ENCODE measurements at regions not wholly inside any gene's neighbourhood (a gene's known extent, or its start where the extent isn't known, plus 50 kb on each side); places are given as distances from the start of the nearest gene placed in this dataset.

GRCh38 chr18:73647391-73647790, 500.2 kb downstream of the FBXO15 start:
- Histone ChIP-seq H4K20me1 (ENCODE audit: insufficient read depth, low read length) (no peaks in the 10 kb centered on the region), H3K27me3 (ENCODE audit: insufficient read depth, low read length) (no peaks in the 10 kb centered on the region), H3K4me2 (ENCODE audit: insufficient read depth, low read length) (no peak overlapping the region), H3K9me3 (ENCODE audit: low read depth, low read length) (no peaks in the 10 kb centered on the region), H2AFZ (ENCODE audit: low read length) (no peak overlapping the region), H3K27ac (ENCODE audit: low read depth, low read length) (no peak overlapping the region), H3K79me2 (ENCODE audit: insufficient read depth, low read length) (no peaks in the 10 kb centered on the region), H3K4me1 (ENCODE audit: insufficient read depth, low read length) (peaks cover 12% of the 10 kb centered on the region), H3K36me3 (ENCODE audit: insufficient read depth, low read length) (no peaks in the 10 kb centered on the region), H3K4me3 (ENCODE audit: insufficient read depth, low read length) (no peak overlapping the region)
- DNase-seq (ENCODE audit: insufficient read length, low spot score, missing footprints): peak; percentile 47
- TF ChIP-seq, protein P1, sequence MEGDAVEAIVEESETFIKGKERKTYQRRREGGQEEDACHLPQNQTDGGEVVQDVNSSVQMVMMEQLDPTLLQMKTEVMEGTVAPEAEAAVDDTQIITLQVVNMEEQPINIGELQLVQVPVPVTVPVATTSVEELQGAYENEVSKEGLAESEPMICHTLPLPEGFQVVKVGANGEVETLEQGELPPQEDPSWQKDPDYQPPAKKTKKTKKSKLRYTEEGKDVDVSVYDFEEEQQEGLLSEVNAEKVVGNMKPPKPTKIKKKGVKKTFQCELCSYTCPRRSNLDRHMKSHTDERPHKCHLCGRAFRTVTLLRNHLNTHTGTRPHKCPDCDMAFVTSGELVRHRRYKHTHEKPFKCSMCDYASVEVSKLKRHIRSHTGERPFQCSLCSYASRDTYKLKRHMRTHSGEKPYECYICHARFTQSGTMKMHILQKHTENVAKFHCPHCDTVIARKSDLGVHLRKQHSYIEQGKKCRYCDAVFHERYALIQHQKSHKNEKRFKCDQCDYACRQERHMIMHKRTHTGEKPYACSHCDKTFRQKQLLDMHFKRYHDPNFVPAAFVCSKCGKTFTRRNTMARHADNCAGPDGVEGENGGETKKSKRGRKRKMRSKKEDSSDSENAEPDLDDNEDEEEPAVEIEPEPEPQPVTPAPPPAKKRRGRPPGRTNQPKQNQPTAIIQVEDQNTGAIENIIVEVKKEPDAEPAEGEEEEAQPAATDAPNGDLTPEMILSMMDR (IDR thresholded peaks at IDR 0.05; ENCODE audit: extremely low read depth, low read depth, low read length): no peak

- H3K27ac ChIP-seq (ENCODE audit: low read depth, low read length): no peak overlapping the region
- no peak overlapping the region for H3K4me2 ChIP-seq (ENCODE audit: insufficient read depth, low read length)
- H3K4me3 ChIP-seq (ENCODE audit: insufficient read depth, low read length): no peak overlapping the region
These were observed 500.9 kb downstream of the FBXO15 start for GRCh38 chr18:73646772-73647171.

DNA sequence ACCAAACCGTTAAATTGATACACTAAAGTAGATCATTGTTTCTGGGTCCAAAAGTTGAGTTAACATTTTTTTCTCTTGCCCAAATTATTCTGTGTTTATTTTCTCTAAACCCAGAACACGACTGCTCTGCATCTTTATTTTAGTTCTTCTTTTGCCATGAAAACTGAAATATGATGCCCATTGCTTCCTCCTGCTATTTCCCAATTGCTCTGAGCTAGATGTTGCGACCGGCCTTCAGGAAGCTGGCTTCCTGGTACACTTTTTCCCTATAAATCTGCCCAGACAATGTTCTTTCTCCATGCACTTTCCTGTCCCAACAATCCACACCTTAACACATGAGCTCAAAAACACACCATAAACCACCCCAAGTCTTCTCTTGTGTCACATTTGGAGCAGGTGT, 501.4 kb downstream of the FBXO15 start:
- peaks cover 12% of the 10 kb centered on the region for H3K4me1 ChIP-seq (ENCODE audit: insufficient read depth, low read length)
- DNase-seq (ENCODE audit: insufficient read length, low spot score, missing footprints): no peak
- no peak overlapping the region for H3K4me2 ChIP-seq (ENCODE audit: insufficient read depth, low read length)
- TF ChIP-seq, protein P1 (IDR thresholded peaks at IDR 0.05; ENCODE audit: extremely low read depth, low read depth, low read length): no peak
- no peak overlapping the region for H3K4me3 ChIP-seq (ENCODE audit: insufficient read depth, low read length)
- H3K36me3 ChIP-seq (ENCODE audit: insufficient read depth, low read length): no peaks in the 10 kb centered on the region
- no peak overlapping the region for H3K27ac ChIP-seq (ENCODE audit: low read depth, low read length)
- no peaks in the 10 kb centered on the region for H3K79me2 ChIP-seq (ENCODE audit: insufficient read depth, low read length)
- no peaks in the 10 kb centered on the region for H3K9me3 ChIP-seq (ENCODE audit: low read depth, low read length)
- no peaks in the 10 kb centered on the region for H4K20me1 ChIP-seq (ENCODE audit: insufficient read depth, low read length)
- no peaks in the 10 kb centered on the region for H3K27me3 ChIP-seq (ENCODE audit: insufficient read depth, low read length)
- H2AFZ ChIP-seq (ENCODE audit: low read length): no peak overlapping the region

More at GRCh38 chr18:73646772-73647171, 500.9 kb downstream of the FBXO15 start:
- Histone ChIP-seq H3K4me1 (ENCODE audit: insufficient read depth, low read length) (peaks cover 12% of the 10 kb centered on the region), H3K27me3 (ENCODE audit: insufficient read depth, low read length) (no peaks in the 10 kb centered on the region), H2AFZ (ENCODE audit: low read length) (no peak overlapping the region), H3K36me3 (ENCODE audit: insufficient read depth, low read length) (no peaks in the 10 kb centered on the region), H3K9me3 (ENCODE audit: low read depth, low read length) (no peaks in the 10 kb centered on the region), H4K20me1 (ENCODE audit: insufficient read depth, low read length) (no peaks in the 10 kb centered on the region), H3K79me2 (ENCODE audit: insufficient read depth, low read length) (no peaks in the 10 kb centered on the region)
- TF ChIP-seq, protein P1 (IDR thresholded peaks at IDR 0.05; ENCODE audit: extremely low read depth, low read depth, low read length): no peak
- DNase-seq (ENCODE audit: insufficient read length, low spot score, missing footprints): no peak

DNA sequence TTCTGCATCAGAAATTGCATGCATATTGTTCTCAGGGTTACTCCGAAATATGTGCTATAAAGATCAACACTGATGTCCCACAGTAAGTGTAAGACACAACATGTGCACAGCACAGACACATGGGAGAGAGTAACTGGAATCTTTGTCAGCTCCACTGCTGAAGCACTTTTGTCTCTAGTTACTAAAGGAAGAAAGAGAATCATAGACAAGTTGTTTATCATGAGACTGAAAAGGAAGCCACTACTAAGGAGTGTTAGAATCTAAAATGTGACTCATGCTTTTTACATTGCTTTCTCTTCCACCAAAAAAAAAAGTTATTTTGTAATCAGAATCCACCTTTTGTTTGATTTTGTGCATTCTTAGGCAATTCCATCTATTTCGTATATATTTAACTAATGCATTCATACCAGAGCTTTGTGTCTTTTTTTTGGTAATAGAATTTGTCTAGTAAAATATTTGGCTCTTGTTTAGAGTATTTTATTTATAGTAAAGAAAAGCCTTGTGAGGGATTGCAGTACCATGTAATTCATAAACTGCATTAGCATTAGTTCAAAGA, 502.4 kb downstream of the FBXO15 start:
- H3K4me2 ChIP-seq (ENCODE audit: insufficient read depth, low read length): no peak overlapping the region
- H3K4me3 ChIP-seq (ENCODE audit: insufficient read depth, low read length): no peak overlapping the region
- H3K36me3 ChIP-seq (ENCODE audit: insufficient read depth, low read length): no peaks in the 10 kb centered on the region
- TF ChIP-seq, protein P1 (IDR thresholded peaks at IDR 0.05; ENCODE audit: extremely low read depth, low read depth, low read length): no peak
- DNase-seq (ENCODE audit: insufficient read length, low spot score, missing footprints): no peak
- H4K20me1 ChIP-seq (ENCODE audit: insufficient read depth, low read length): no peaks in the 10 kb centered on the region
- H3K9me3 ChIP-seq (ENCODE audit: low read depth, low read length): no peaks in the 10 kb centered on the region
- peaks cover 12% of the 10 kb centered on the region for H3K4me1 ChIP-seq (ENCODE audit: insufficient read depth, low read length)
- H3K27me3 ChIP-seq (ENCODE audit: insufficient read depth, low read length): no peaks in the 10 kb centered on the region
- H3K79me2 ChIP-seq (ENCODE audit: insufficient read depth, low read length): no peaks in the 10 kb centered on the region
- H2AFZ ChIP-seq (ENCODE audit: low read length): no peak overlapping the region
- no peak overlapping the region for H3K27ac ChIP-seq (ENCODE audit: low read depth, low read length)

Measured in osteoblast (primary cell).